GM12891 (cell line): ENCODE measurements at regions not wholly inside any gene's neighbourhood (a gene's known extent, or its start where the extent isn't known, plus 50 kb on each side); places are given as distances from the start of the nearest gene placed in this dataset.
A peak's percentile ranks its signal among the peaks of the same experiment; 100 is the strongest.

Experiments
- DNase-seq: peaks from one replicate; pipeline ENCODE4 v3.0.0; 2011; ENCODE audit warnings: low spot score; ENCODE audit not compliant: insufficient read length
- FAIRE-seq: peaks from 2 replicates; lab custom pipeline; 2011; peaks lifted over from hg19 to GRCh38; lab: Jason Lieb, UNC
- PAX5 ChIP-seq: IDR thresholded peaks from 2 replicates; pipeline ENCODE4 v1.6.1; 2011; ENCODE audit warnings: low read length, moderate library complexity, mild to moderate bottlenecking; ENCODE audit not compliant: insufficient read depth, severe bottlenecking
- POLR2A ChIP-seq: IDR thresholded peaks from 2 replicates; pipeline ENCODE4 v1.6.1; 2011; ENCODE audit warnings: low read depth, low read length, control low read depth
- POLR2AphosphoS5 ChIP-seq: IDR thresholded peaks from 2 replicates; pipeline ENCODE4 v1.6.1; 2011; ENCODE audit warnings: low read depth, low read length, control low read depth
- POU2F2 ChIP-seq: IDR thresholded peaks from 2 replicates; pipeline ENCODE4 v1.6.1; 2011; ENCODE audit warnings: low read depth, mild to moderate bottlenecking, control low read depth, low read length, moderate library complexity
- SPI1 ChIP-seq: IDR thresholded peaks from 2 replicates; pipeline ENCODE4 v1.6.1; 2011; ENCODE audit warnings: low read depth, low read length, control low read depth
- TAF1 ChIP-seq: IDR thresholded peaks from 2 replicates; pipeline ENCODE4 v1.6.1; 2011; ENCODE audit warnings: low read depth, low read length, control low read depth

DNA sequence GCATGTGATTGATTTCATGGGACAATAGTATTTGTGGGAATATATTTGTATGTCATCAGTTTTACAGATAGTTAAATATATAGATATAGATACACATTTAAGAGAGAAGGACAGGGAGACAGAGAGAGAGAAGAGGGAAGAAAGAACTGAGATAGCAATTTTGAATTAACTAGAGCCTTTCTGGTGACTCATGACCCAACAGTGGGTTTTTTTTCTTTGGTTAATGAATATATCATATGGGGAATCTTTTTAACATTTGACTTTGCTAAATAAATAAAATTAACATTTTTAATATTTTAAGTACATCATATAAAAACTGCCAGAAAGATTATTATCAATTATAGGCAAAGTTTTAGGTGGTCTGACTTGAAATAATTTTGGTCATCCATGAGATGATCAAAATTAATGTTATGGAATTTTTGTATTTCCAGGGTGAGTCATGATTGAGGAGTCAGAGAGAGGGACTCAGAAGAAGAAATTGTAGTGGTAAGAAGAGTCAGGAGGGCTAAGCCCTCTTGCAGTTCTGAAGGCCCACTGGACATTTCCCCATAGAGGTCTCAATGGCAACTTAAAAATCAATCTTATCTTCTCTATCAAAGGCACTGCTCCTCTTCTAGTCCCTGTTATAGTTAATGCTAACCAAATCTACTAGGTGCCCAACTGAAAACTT is 508.1 kb upstream of the MAP3K7 start:
- FAIRE-seq, result no peak
- TF ChIP-seq POLR2A, result no peak
- TF ChIP-seq POU2F2, result no peak
- no peak for TF ChIP-seq PAX5
- TF ChIP-seq SPI1, result no peak
- TF ChIP-seq POLR2AphosphoS5, result no peak
- no peak for DNase-seq

DNA sequence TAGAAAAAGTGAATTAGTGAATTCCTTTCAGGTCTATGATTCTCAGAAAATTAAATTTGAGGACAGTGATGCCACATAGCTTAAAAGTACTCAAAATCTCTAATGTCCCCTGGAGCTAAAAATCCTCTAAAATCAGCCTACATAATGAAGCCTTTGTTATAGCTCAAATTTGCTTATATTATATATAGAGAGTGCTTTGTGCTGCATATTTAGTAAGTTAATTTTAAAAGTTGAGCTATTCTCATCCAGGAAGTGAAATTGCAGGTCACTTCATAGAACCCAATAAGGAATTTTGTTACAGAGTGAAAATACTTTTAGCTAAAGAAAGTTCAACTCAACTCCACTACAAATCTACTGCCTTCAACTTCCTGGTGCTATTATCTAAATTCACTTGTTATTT is 507.5 kb upstream of the MAP3K7 start:
- no peak for FAIRE-seq
- no peak for DNase-seq
- TF ChIP-seq POU2F2 (no peak), PAX5 (no peak)

DNA sequence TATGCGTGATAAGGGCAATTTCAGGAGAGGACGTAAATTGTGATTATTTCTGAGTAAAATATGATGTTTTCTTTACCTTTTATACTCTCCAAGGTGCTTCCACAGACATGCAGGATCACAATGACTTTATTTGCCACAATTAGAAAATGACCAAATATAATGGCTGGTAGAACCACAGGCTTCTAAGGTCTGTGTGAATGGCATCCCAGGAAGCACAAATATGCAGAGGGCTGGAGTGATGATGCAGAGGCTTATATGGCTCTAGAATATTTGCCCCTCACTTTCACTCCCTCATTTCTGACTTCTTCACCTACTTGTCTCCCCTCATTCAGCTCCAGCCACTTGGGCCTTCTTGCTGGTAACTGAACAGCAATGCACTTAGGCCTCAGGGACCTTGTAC is 502.1 kb upstream of the MAP3K7 start:
- FAIRE-seq, result no peak

DNA sequence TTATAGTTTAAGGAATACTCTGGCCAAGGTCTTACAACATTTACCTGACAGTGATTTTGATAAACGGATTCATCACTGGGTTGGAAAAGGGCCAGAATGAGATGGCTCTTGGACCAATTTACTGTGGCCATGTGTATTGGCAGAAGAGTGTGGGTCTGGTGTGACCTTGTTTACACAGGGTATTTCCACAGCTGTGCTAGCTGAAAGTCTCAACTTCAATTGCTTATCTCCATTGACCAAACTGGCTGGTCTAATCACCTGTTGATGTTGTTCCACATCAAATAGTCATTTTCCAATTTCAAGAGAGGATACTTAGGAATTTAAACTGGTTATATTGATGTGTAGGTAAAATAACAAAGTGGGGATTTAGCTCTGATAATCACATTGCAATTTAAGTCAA is 501.6 kb upstream of the MAP3K7 start:
- TF ChIP-seq POLR2AphosphoS5, result no peak
- TF ChIP-seq TAF1, result no peak
- TF ChIP-seq POU2F2, result no peak
- no peak for TF ChIP-seq PAX5
- no peak for TF ChIP-seq POLR2A
- TF ChIP-seq SPI1, result no peak
- DNase-seq (no peak), FAIRE-seq (no peak)

More for the DNA sequence above, 502.1 kb upstream of the MAP3K7 start:
- DNase-seq, result no peak
- TF ChIP-seq TAF1 (no peak), POLR2AphosphoS5 (no peak), POLR2A (no peak), PAX5 (no peak), SPI1 (no peak), POU2F2 (no peak)

DNA sequence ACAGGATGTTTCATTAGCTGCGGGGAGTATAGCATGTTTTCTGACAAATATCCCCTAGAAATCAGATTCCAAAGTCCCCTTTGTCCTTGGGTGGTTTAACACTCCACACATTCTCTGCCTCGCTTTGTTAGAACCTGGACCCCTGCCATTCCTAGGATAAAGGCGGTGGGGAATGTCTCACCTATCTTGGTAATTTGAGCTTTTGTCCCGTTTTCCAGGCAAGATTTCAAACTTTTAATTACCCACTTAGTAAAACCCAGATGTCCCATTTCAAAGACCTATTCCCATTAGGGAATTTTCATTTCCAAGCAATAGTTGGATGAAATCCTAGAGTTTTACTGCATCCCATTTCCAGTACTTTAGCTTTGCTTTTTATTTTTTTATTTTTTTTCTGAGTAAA is 501.0 kb upstream of the MAP3K7 start:
- no peak for TF ChIP-seq POU2F2
- DNase-seq, result no peak
- FAIRE-seq, result no peak

DNA sequence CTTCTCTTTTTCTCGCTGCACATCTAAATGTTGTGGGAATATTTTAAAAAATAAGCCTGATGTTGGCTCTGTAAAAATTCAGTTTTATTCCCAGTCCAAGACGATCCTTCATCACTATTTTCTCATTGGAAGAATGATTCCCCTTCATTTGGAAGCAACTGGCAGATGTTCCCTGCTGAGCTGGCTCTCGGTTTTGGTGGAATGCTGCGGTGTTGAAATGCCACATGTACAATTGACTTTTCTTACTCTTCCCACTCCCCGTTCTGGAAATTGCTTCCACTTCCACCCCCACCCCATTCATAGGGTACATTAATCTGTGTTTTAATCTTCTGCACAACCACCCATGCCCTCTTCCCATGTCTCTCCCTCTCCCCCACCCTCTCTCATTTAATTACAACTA is 496.3 kb upstream of the MAP3K7 start:
- DNase-seq (no peak), FAIRE-seq (no peak)
- no peak for TF ChIP-seq TAF1
- no peak for TF ChIP-seq PAX5
- TF ChIP-seq POLR2A, result no peak
- no peak for TF ChIP-seq SPI1
- no peak for TF ChIP-seq POLR2AphosphoS5
- no peak for TF ChIP-seq POU2F2

DNA sequence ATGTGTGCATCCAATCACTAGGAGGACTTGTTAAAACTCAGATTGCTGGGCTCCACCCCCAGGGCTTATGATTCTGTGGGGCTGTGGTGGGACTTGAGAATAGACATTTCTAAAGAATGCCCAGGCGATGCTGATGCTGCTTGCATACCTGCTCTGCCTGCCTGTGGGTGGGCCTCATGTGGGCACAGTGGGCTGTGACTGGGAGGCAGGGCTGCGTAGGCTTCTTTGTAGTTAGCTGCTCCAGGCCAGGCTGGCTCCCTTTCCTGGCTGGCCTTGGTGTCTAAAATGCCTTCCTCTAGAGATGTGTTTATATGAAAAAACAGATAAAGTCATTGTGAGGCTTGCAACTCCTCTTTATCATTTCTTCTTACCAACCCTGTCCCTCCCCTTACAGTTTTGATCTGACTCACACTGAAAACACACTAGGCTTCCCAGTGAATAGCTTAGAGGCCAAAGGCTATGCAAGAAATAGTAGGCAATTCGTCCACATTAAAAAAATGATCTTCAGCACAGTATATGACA is 495.5 kb upstream of the MAP3K7 start:
- TF ChIP-seq PAX5, result no peak
- TF ChIP-seq SPI1, result no peak
- no peak for TF ChIP-seq POU2F2
- TF ChIP-seq POLR2A, result no peak
- no peak for TF ChIP-seq POLR2AphosphoS5
- no peak for TF ChIP-seq TAF1
- DNase-seq (no peak), FAIRE-seq (no peak)

DNA sequence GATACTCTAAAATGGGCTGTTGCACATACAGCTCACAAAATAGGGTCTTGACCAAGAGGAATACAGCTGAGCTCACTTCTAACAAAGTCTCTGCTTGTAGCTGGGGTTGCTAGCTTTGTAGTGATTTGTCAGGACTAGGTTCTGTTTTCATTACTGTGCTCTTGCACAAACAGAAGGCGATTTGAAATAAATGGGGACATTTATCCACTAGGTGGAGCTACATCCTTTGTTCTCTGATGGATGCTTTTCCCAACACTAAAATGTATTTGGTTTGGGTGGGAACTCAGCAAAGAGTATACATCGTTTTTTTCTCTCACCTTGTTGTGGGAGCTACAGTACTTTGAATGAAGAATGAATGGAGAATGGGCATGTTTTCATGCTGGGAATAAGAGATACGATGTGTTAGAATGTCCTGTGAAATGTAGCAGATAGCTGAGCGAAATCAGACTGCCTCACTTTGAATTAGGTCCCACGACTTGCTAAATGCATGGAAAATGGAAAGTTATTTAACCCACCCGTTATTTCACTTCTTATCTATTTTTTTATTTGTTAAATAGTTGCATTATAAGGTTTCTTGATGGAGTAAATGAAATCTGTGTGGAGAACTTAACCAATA is 494.7 kb upstream of the MAP3K7 start:
- no peak for TF ChIP-seq TAF1
- no peak for TF ChIP-seq POLR2AphosphoS5
- TF ChIP-seq POU2F2, result no peak
- no peak for TF ChIP-seq PAX5
- no peak for TF ChIP-seq POLR2A
- no peak for TF ChIP-seq SPI1
- DNase-seq, result peak; percentile 6
- peak; percentile 57 for FAIRE-seq

DNA sequence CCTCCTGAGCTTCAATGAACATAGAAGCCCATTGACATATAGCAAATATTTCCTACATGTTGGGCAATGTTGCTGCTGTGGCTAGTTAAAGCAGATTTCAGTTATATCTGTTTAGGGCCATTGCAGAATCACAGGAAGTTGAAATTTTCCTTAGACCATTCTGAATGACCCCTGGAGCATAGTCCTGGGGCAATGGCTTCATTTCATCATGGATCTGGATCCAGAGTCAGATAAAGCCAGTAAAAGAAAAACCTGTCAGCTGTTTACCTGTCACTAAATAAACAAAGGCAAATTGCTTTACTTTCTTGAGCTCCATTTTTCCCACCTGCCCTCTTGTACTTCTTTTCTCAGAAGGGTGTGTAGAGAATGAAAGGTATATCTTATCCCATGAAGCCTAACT is 494.0 kb upstream of the MAP3K7 start:
- DNase-seq (no peak), FAIRE-seq (no peak)
- TF ChIP-seq POU2F2, result no peak
- no peak for TF ChIP-seq SPI1
- TF ChIP-seq POLR2A, result no peak
- TF ChIP-seq TAF1, result no peak
- no peak for TF ChIP-seq PAX5
- TF ChIP-seq POLR2AphosphoS5, result no peak

DNA sequence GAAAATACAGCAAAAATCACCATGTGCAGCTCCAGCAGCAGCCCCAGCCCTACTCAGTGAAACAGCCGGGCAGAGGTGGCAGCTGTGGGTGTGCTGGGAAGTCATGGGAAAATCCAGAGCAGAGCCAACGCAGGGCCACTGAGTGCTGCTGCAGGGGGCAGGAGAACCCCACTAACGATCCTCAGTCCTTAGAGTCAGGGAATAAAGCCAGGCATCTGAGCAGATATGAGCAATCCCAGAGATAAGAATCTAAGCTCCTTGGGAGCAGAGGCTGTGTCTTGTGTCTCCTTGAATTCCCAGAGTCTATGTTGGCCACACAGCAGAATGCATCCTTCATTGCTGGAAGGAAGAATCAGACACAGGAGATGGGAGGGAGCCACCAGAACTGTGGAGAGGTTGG is 493.1 kb upstream of the MAP3K7 start:
- FAIRE-seq (no peak), DNase-seq (no peak)
- no peak for TF ChIP-seq PAX5
